Fibroblast of mammary gland (primary cell): ENCODE measurements at regions not wholly inside any gene's neighbourhood (a gene's known extent, or its start where the extent isn't known, plus 50 kb on each side); places are given as distances from the start of the nearest gene placed in this dataset.

Experiments
- DNase-seq: peaks from one replicate; pipeline ENCODE4 v3.0.0-alpha.2; 2010; ENCODE audit warnings: low read depth
- H3K4me3 ChIP-seq: 2 replicates; pipeline ENCODE4 v1.5.1; 2011; ENCODE audit warnings: low read depth, mild to moderate bottlenecking, low read length, moderate library complexity; ENCODE audit not compliant: control insufficient read depth
- TF ChIP-seq, protein P1 (sequence below): conservative IDR thresholded peaks from 2 replicates; pipeline ENCODE4 v1.5.1; 2011; ENCODE audit warnings: low read depth, low read length, inconsistent platforms; ENCODE audit not compliant: control insufficient read depth, insufficient read depth

DNA sequence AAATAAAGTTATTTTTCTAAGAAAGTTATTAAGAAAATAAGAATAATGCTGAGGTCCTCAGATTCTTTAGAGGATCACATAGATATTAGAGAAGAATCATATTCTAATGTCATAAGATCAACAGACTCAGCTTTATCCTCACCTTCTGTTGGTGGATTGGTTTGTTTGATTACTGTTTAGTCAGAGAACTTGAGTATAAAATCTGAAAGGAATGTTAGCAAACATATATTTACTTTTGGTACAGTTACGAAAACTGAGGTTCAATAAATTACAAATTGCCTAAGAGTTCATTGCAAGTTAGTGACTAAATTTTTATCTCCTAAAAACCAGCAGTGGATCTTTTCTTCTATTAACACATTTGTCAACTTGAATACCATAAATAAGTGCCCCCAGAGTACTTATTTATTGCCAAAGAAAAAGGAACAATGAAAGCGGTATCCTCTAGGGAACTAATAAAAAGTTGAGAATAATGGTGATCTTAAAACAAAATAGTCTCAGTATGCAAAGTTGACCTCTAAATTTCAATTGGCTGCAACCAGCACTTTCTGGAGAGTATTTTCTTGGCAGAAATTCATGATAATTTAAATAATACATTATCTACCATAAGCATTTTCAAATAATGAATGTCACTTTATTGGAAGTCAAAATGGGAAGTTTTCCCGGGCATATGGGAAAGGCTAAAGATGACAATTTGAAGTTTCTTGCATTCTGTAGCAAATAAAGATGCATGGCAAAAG lies 296.8 kb downstream of the OTOL1 start:
- DNase-seq = no peak
- H3K4me3 ChIP-seq = no peak overlapping the region
- TF ChIP-seq, protein P1, sequence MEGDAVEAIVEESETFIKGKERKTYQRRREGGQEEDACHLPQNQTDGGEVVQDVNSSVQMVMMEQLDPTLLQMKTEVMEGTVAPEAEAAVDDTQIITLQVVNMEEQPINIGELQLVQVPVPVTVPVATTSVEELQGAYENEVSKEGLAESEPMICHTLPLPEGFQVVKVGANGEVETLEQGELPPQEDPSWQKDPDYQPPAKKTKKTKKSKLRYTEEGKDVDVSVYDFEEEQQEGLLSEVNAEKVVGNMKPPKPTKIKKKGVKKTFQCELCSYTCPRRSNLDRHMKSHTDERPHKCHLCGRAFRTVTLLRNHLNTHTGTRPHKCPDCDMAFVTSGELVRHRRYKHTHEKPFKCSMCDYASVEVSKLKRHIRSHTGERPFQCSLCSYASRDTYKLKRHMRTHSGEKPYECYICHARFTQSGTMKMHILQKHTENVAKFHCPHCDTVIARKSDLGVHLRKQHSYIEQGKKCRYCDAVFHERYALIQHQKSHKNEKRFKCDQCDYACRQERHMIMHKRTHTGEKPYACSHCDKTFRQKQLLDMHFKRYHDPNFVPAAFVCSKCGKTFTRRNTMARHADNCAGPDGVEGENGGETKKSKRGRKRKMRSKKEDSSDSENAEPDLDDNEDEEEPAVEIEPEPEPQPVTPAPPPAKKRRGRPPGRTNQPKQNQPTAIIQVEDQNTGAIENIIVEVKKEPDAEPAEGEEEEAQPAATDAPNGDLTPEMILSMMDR = no peak

DNA sequence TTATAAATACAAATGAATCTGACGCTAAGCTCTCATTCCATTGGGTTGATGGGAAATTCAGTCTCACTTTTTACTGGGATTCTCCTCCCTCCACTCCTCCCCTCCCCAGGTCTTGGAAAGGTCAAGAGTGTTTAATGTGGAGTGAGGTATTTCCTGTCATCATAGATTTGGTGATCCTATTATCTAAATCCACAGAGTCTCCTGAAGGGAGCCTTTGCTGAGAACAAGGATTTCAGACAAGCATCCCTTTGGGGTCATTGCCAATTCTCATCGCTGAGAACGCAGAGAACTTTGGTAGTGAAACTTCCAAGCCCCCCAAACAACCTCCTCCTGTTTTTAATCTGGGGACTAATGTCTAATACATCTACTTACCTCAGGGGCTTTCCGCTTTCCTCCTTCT lies 297.9 kb downstream of the OTOL1 start:
- H3K4me3 ChIP-seq = no peak overlapping the region

DNA sequence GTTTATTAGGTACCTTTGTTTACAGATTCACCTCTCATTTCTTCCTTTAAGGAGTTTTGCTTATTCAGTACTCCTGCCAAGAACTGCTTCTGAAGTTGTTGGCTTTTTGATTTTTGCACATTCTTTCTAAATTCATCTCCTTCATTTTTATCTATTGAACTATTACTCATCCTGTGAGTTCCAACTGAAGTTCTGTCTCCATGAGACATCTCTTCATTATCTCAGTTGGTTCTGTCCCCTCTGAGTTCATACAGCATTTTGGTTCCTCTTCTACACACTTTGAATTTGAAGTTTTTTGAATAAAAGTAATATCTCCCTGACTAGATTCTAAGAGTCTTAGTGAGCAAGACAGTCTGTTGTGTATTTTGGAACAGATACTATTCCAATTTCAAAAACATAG lies 299.7 kb downstream of the OTOL1 start:
- TF ChIP-seq, protein P1 = no peak
- DNase-seq = no peak
- H3K4me3 ChIP-seq = no peak overlapping the region

More for the DNA sequence above, 297.9 kb downstream of the OTOL1 start:
- TF ChIP-seq, protein P1 = no peak
- no peak for DNase-seq

DNA sequence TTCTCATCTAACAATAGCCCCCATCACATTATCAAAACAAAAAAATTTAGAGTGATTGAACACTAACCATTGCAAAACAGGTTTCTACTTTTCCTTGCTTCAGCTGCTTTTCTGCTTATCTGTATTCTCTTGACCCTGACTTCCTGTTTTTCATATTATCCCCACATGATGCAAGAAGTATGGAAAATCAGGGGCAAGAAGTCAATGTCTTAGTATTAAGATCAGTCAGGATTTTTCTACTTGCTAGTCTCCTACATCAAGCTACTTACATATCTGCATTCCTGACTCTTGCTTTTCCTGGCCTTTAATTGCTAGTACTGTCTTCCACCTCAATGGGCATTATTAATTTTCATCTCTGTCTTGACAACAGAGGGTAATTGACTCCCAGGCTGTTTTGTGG lies 300.2 kb downstream of the OTOL1 start:
- no peak overlapping the region for H3K4me3 ChIP-seq
- TF ChIP-seq, protein P1 = no peak
- DNase-seq = no peak

DNA sequence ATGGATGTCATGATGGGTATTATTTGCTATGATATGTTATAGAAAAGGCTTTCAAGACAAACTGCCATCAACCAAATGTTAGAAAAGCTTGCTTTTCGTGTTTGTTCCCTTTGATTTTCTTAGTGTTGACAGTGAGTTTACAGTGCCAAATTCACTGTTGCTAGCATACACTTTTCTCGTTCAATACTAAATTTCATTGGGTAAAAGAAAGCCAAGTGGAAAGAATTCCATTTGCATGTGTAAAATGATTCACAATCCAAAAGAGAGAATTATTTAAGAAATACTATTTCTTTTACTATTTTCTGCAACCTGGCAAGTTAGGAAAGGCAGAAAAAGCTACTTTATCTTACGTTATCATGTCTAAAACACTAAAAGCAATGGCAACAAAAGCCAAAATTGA lies 301.4 kb downstream of the OTOL1 start:
- H3K4me3 ChIP-seq = no peak overlapping the region
- TF ChIP-seq, protein P1 = no peak
- no peak for DNase-seq

DNA sequence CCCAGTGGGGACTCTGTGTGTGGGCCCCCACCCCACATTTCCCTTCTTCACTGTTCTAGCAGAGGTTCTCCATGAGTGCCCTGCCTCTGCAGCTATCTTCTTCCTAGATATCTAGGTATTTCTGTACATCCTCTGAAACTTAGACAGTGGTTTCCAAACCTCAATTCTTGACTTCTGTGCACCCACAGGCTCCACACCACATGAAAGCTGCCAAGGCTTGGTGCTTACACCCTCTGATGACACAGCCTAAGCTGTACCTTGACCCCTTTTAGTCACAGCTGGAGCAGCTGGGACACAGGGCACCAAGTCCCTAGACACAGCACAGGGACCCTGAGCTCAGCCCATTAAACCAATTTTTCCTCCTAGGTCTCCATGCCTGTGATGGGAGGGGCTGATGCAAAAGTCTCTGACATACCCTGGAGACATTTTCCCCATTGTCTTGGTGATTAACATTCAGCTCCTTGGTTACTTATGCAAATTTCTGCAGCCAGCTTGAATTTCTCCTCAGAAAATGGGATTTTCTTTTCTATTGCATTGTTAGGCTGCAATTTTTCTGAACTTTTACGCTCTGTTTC lies 304.5 kb downstream of the OTOL1 start:
- DNase-seq = no peak
- TF ChIP-seq, protein P1 = no peak

More for the DNA sequence above, 304.5 kb downstream of the OTOL1 start:
- H3K4me3 ChIP-seq = no peak overlapping the region
